ENCODE measurements at regions not wholly inside any gene's neighbourhood (a gene's known extent, or its start where the extent isn't known, plus 50 kb on each side); places are given as distances from the start of the nearest gene placed in this dataset.

DNA sequence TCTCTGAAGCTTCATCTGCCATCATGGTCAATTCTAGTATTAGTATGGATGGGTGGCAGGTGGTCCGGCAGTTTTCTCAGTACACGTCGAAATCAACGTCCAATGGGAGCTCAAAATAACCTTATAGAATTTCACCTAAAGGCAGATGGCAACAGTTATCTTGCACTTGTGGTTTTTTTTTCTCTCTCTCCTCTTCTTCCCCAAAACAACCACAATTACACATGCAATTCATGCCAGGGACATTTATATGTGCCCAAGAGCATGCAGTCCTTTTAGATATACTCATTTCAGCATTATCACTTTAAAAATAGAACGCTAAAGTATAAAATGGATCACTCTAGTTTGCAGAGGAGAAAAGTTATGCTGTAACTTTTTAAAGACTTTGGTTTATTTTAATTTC lies 1428.9 kb upstream of the WWC1 start:
- TF ChIP-seq, protein P1, sequence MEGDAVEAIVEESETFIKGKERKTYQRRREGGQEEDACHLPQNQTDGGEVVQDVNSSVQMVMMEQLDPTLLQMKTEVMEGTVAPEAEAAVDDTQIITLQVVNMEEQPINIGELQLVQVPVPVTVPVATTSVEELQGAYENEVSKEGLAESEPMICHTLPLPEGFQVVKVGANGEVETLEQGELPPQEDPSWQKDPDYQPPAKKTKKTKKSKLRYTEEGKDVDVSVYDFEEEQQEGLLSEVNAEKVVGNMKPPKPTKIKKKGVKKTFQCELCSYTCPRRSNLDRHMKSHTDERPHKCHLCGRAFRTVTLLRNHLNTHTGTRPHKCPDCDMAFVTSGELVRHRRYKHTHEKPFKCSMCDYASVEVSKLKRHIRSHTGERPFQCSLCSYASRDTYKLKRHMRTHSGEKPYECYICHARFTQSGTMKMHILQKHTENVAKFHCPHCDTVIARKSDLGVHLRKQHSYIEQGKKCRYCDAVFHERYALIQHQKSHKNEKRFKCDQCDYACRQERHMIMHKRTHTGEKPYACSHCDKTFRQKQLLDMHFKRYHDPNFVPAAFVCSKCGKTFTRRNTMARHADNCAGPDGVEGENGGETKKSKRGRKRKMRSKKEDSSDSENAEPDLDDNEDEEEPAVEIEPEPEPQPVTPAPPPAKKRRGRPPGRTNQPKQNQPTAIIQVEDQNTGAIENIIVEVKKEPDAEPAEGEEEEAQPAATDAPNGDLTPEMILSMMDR (IDR thresholded peaks at IDR 0.05; ENCODE audit: low read length), result no peak
- TF ChIP-seq EZH2 (IDR thresholded peaks at IDR 0.05; ENCODE audit: borderline replicate concordance, low read length), result no peak
